CD4-positive, alpha-beta T cell treated with Interleukin-4 for 4 hours (primary cell): ENCODE measurements at regions not wholly inside any gene's neighbourhood (a gene's known extent, or its start where the extent isn't known, plus 50 kb on each side); places are given as distances from the start of the nearest gene placed in this dataset.

Experiments used
- DNase-seq: peaks from one replicate; pipeline ENCODE4 v3.0.0-alpha.2; 2020

DNA sequence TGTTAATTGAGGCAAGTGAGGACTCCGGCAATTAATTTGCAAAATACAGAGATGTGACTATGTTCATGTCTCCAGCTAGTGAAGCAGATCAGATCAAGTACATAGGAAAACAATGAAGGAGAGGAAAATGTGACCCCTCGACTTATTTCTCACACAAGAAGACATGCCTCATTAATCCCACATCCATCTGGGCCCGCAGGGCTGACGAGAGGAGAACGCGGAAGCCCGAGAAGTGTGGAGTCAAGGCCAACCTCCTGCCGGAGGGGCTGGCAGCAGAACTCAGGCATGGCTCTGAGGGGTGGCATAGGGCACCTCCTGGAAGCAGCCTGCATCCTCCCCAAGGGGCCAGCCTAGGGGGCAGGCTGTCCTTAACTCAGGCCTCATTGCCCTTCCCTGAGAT is 54.4 kb downstream of the ZNF503 start:
- no peak for DNase-seq

DNA sequence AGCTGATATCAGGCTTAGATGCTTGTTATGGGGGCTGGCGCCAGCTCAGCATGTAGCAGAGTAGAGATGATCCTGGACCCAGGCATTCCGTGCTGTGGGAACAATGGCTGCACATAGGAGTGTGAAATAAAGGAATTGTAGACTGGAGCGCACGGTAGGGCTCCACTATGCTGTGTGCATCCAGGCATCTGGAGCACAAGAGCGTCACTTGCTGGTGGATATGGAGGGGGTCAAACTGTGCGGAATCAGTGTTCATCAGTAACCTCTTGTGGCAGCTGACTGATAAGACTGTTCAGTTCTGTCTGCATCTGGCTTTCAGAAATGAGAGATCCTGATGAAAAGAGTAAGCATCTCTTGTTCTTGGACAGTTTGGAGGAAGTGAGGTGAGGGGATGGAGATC is 55.8 kb downstream of the ZNF503 start:
- DNase-seq = no peak

DNA sequence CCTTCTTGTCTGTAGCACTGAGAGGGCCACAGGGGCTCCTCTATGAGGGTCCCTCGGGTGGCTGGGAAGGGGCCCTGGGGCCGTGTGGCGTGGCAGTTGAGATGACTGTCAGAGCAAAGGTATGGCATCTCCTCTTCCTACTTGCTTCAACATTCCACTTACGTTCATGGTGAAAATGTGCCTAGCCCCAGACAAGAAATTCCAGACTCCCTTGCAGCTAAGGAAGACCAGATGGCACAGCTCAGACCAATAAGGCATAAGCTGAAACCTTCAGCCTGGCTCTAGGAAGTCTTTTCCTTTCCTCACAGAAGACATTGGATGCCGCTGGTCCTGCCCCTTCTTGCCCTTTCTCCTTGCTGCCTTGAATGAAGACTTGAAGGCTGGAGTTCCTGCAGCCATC is 57.4 kb downstream of the ZNF503 start:
- DNase-seq = no peak

DNA sequence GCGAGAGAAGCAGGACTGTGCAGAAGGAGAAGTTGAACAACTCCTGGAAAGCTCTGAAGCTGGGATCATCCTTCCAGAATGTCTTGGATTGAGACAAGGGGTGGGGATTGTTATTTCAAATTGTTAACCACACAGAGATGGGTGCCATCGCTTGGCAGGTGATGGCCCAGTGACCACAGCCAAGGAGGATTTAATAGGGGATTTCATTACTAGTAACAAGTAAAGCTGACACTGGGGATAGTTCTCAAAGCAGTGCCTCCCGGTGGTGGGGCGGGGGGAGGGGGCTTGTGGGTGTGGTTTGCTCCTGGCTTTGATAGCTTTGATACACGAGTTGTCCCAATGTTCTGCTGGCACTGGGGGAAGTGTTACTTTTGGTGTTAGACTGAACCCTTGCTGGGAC is 59.2 kb downstream of the ZNF503 start:
- DNase-seq = no peak

DNA sequence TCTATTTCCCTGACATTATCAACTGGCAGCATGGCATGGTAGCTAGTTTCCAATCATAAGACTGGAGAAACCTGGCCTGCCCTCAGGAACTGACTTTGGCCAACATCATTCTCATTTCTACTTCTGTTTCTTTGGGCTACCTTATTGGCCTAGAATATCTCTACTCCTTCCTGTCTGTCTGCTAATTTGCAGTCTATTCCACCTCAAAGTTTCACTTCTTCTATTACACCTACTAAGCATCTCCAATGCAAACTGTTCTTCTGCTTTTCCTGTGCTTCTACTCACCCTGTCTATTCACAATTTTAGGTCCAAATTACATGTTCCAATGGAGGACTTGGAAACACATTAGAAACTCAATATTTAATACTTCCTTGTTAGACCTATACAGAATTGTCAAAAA is 65.6 kb downstream of the ZNF503 start:
- no peak for DNase-seq

DNA sequence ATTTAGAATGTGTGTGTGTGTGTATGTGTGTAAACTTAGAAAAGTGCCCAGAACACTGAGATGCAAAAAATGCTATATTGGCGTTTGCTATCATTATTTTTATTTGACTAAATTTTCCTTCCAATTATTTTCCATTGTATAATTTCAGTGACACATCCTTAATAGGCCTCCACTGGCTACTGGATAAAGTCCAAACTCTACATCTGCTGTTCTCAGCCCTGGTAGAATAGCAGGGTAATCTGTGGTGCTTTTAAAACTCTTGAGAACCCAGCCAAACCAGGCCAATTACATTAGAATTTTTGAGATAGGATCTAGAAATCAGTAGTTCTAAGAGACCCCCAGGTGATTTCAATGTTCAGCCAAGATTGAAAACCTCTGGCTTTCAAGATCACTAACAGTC is 66.4 kb downstream of the ZNF503 start:
- no peak for DNase-seq

DNA sequence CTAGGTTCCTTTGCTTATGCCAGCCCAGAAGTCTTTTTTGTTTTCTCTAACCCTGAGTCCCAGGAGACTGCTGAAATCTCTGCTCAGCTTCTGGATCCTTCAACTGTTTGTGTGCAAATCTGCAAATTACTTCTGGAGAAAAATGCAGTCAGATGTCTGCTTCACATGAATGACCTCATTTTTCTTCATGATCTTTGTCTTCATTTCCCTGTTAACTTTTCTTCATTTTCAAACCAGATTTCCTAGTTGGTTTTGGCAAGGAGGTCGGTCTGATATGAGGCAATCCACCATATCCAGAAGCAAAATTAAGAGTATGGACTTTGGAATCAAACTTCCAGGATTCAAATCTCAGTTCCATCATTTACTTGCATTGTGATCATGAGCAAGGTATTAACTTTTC is 66.8 kb downstream of the ZNF503 start:
- DNase-seq = no peak

DNA sequence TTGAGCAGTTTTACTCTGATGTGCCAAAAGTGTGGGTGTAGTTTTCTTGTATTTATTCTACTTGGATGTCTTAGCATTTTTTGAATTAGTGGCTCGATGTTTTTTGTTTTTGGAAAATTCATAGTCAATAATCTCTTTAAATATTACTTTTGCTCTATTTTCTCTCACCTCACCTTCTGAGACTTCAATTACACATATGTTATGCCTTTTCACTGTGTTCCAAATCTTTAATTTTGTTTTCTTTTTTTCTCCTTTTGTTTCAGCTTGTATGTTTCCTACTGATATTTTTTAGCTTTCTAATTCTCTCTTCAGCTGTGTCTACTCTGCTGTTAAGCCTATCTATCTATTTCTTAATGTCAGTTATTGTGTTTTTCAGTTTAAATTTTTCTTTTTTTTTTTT is 69.5 kb downstream of the ZNF503 start:
- DNase-seq = no peak

DNA sequence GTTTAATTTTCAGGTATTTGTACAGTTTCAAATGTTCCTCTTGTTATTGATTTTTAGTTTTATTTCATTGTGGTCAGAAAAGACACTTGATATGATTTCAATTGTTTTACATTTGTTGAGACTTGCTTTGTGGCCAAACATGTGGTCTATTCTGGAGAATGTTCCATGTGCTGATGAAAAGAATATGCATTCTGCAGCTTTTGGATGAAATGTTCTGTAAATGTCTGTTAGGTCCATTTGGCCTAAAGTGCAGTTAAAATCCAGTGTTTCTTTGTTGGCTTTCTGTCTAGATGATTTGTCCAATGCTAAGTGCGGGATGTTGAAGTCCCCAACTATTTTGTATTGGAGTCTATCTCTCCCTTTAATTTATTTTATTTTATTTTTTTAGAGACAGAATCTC is 70.5 kb downstream of the ZNF503 start:
- no peak for DNase-seq

DNA sequence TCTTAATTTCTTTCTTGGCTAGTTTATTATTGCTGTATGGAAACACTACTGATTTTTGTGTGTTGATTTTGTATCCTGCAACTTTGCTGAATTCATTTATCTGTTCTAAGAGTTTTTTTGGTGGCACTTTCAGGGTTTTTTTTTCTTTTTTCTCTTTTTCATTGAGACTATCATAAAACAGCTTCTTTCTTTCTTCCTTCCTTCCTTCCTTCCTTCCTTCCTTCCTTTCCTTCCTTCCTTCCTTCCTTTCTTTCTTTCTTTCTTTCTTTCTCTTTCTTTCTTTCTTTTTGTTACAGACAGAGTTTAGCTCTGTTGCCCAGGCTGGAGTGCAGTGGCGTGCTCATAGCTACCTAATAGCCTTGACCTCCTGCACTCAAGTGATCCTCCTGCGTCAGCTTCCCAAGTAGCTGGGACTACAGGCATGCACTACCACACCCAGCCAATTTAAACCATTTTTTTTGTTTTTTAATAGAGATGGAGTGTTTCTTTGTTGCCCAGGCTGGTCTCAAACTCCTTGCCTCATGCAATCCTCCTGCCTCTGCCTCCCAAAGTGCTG is 72.3 kb downstream of the ZNF503 start:
- no peak for DNase-seq

DNA sequence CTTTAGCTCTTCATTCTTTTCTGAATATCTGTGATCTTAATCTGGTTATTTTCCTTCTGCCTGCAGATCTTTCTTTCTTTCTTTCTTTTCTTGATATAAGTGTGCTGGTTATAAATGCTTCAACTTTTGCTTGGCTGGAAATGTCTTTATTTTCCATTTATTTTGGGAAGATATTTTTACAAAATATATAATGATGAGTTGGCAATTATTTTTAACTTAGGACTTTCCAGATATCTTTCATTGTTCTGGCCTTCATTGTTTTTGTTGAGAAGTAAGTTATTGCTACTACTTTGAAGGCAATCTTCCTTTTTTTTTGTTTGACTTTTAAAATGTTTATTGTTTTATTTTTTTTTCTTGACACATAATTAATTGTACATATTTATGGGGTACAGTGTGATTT is 75.3 kb downstream of the ZNF503 start:
- DNase-seq = no peak

DNA sequence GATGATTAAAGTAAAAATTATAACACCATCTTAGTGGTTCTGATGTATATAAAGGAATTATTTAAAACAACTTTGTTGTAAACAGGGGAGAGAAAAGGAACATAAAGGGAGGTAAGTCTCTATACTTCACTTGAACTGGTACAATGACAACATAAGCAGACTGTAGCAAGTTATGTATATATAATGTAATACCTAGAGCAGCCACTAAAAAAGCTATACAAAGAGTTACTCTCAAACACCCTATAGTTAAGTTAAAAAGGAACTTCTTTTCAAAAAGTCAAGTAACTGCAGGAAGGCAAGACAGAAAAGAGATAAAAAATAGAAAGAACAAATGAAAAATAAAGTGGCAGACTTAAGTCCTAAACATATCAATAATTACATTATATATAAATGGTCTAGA is 82.3 kb downstream of the ZNF503 start:
- DNase-seq = no peak

DNA sequence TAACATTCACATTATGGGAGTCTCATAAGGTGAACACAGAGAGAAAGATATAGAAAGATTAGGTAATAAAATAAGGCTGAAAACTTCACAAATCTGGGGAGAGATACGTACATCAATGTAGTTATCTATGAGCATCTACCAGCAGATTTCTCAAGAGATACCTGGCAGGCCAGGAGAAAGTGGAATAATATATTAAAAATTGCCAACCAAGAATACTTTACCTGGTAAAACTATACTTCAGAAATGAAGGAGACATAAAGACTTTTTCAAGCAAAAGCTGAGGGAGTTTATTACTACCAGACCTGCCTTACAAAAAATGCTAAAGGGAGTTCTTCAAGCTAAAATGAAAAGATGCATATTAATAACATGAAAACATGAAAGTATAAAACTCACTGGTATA is 78.8 kb upstream of the COMTD1 start:
- no peak for DNase-seq

DNA sequence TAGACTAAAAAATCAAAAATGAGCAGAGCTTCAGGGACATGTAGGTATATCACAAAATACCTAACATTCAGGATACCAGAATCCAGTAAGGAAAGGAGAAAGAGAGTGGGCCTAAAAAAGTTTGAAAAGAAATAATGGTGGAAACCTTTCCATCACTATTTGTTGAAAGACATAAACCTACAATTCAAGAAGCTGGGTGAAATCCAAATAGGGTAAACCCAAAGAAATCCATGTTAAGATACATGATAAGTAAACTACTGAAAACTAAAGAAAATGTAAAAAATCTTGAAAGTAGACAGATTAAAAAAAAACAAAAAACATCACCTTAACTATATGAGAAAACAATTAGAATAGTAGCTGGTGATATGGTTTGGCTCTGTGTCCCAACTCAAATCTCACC is 76.7 kb upstream of the COMTD1 start:
- no peak for DNase-seq

DNA sequence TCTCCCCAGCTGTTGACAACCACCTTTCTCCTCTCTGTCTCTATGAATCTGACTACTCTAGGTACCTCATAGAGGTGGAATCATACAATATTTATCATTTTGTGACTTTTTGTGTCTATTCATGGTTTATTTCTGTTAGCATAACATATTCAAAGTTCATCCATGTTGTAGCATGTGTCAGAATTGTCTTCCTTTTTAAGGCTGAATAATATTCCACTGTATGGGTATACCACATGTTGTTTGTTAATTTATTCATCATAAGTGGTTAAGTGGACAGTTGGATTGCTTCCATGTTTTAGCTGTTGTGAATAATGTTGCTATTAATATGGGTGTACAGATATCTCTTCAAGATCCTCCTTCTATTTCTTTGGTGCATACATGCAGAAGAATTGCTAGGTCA is 69.9 kb upstream of the COMTD1 start:
- DNase-seq = no peak

DNA sequence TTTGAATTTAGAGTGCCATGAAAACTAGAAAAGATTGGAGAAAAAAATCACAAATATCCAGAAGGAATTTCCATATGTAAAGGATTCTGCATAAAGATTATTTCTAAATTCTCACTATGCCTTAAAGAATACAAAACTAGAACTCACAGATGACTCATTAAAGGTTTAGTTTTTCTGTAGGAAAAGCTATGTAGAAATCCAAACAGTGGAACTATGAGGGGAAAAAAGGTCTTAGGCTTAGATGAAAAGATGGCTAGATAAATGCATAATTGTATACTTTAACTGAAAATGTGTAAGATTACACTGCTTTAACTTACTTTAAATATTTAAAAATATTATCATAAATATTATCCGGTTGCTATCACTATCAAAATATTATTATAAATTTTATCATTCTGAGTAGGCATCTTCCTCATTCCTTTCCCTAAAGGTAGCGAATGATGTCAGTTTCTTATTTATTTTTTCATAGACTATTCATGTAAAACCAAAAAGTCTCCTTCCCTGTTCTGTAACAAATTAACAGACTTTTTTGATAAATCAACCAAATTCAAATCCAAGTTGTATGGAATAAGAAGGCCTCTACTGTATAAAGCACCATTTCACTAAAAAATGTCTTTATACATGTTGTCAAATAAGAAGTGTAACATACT is 69.1 kb upstream of the COMTD1 start:
- DNase-seq = no peak

DNA sequence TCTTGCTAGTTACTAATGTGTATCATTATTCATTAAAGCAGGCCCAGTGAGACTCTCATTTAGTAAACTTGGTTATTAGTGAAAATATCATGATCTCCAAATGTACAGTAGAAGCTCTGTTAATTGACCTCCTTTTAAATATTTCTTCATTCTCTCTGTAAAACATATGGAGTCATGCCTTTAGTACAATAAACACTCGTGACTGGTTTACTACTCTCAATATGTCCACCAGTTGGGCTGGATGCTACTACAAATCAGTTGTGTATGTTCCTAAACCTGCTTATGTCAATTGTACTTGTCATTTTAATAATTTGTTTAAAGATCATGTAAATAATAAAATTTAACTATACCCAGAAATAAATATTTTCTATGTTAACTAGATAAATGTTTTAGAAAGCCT is 68.6 kb upstream of the COMTD1 start:
- DNase-seq = no peak

DNA sequence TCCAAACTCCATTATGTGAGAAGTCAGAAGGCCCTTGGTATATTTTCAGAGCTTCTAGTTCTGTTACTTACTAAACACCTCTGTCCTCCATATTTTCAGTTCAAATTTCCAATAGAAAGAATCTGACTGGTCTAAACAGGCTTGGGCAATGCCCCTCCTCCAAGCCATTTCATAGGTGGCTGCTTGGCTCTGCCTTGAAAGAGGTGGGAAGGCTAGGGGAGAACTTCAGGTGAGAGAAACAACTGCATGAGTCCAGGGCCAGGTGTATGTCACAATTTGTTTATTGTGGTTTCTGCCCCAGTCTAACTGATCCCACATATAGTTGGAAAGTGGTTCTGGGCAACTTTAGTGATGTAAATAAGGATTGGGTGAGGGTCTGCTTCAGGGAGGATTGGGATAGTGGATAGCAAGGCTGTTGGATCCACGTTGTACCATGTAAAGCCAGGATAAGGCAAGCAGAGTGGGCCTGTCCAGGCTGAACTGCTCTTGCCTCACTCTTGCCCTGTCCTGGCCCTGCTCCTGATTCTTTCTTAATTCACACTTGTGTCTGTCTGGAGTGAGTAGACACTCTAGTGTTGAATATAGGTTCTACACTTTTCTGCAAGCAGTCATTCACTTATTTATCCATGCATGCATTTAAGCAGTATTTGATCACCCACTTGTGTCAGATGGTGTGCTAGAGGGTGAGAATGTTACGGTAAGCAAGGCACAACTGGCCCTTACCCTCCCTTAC is 67.5 kb upstream of the COMTD1 start:
- DNase-seq = no peak

DNA sequence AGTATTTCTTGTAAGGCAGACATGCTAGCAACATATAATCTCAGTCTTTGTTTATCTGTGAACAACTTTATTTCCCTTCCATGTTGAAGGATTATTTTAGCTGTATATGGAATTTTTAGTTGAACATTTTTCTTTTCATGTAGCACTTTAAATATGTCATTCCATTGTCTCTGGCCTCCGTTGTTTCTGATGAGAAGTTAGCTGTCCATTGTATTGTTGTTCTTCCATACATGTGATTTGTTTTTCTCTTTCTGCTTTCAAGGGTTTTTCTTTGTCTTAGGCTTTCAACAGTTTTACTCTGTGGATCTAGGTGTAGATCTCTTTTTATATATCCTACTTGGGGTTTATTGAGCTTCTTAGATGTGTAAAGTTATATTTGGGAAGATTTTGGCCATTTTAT is 66.3 kb upstream of the COMTD1 start:
- DNase-seq = no peak

DNA sequence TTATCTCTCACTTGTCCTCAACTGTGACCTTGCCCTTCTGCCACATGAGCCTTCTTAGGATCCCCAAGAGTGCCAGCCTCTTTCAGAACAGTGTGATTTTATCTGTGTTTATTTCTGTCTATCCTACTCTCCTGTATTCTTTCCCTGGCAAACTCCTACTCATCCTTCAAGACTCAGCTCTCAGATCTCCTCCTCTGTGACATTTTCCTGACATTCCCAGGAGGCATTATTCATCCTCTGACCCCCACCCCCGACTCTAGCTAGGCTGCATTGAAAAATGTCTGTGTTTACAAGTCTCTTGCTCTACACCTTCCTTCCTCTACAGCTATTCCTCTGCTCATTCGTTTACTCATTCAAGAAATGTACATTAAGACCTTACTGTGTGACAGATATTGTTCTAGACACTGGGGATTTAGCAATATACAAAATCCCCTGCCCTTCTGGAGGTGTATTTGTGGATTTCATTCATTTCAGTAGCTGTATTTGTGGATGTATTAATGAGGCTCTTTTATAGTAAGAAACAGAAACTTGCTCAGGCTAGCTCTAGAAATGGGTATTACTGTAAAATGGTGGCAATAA is 61.4 kb upstream of the COMTD1 start:
- no peak for DNase-seq

DNA sequence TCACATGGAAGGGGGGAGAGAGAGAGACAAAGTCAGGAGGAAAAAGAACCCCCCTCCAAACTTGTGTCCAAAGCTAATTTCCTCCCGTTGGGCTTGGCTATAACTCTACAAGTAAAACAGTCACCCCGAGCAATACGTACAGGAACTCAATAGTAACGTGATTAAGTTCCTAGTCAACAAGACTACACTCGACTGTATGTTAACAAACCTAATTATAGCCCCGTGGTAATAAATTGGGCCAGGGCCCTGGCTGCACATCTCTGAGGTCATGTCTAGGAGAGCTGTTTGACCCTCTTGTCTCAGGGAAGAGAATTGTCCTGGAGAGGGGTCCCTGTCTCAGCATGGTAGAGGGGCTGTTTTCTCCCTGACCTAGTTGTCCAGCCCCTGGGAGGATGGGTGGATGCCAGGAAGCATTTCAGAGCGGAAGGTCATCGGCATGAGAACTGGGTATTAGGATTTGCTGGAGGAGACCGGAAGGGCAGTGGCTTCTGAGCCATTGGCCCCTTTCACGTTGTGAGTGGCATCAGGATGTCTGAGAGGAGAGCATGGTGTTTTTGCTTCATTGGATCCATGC is 60.2 kb upstream of the COMTD1 start:
- DNase-seq = no peak

DNA sequence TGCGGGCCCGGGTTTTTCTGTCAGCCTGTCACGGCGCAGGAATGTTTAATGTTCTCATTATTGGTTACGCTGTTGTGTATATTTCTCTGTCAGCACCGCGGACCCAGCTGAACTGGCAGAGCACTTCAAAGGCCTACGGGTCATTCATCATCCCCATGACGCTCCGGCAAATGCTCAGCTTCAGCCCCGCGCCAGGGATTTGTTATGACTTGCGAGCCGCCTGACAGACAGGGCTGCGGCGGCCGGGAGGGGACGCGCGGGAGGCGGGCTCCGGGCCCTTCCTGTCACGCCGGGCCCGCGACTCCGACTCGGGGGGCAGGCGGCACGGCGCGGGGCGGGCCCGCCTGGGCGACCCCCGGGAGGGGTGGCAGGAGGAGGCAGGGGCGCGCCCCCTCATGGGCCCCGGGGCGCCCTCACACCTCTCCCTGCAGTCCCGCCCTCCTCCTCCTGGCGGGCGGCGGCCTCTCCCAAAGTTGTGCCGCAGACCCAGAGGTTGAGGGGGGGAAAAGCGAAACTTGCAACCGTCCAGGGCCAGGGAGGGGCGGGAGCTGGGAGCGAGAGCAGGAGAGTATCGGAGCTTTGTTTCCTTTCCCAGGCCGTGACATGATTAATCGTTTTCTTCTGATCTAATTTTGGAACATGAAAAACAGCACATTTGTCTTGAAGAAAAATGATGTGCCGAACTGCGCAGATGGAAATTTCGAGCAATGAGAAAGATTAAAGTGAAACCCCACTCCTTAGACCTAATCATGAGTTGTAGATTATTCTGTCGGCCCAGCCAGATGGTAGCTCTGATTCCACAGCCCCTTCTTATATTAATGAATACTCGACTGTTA is 59.3 kb upstream of the COMTD1 start:
- peak; percentile 40 for DNase-seq

DNA sequence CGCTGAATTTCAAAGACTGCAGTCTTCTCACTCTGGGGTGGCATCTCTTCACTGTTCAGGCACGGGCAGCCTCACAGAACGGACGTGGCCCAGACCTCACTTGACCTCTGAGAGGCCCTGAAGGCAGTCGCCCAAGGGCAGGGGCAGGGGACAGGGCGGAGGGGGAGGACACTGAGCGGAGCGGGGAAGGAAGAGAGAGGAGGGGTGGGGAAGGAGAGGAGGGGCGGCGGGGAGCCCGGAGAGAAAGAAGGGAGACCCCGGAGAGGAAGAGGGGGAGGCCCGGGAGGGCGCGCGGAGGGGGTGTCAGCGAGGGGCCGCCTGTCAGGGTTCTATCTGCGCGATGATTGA is 58.7 kb upstream of the COMTD1 start:
- DNase-seq = no peak
